HL-60 (cell line): ENCODE measurements at regions not wholly inside any gene's neighbourhood (a gene's known extent, or its start where the extent isn't known, plus 50 kb on each side); places are given as distances from the start of the nearest gene placed in this dataset.

Experiments
- GABPA ChIP-seq: IDR thresholded peaks from 2 replicates; pipeline ENCODE4 v1.6.1; 2012; ENCODE audit warnings: low read depth
- POLR2AphosphoS5 ChIP-seq: IDR thresholded peaks from 2 replicates; pipeline ENCODE4 v1.6.1; 2012; ENCODE audit warnings: low read depth
- TF ChIP-seq, protein P1 (sequence below): IDR thresholded peaks from one replicate; pipeline ENCODE4 v1.5.1; 2011; ENCODE audit warnings: low read length, control low read depth, inconsistent platforms; ENCODE audit not compliant: insufficient read depth

DNA sequence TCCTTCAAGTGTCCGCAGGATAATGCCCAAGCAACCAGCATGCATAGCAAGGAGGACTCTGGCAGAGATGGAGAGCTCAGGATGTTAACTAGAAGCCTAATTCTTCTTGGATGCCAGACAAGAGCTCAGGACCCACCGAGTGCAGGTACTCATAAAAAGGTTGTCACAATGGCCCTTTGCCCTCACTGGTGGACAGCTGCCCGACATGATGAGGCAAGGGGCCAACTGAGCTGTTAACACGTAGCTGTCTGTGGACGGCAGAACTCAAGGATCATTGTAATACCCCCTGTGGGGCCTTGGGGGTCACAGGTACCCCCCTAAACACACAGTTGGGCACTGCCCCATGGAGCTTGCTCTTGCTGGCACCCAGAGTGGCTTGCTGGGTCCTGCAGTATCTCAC is 393.7 kb downstream of the PIK3C3 start:
- TF ChIP-seq, protein P1, sequence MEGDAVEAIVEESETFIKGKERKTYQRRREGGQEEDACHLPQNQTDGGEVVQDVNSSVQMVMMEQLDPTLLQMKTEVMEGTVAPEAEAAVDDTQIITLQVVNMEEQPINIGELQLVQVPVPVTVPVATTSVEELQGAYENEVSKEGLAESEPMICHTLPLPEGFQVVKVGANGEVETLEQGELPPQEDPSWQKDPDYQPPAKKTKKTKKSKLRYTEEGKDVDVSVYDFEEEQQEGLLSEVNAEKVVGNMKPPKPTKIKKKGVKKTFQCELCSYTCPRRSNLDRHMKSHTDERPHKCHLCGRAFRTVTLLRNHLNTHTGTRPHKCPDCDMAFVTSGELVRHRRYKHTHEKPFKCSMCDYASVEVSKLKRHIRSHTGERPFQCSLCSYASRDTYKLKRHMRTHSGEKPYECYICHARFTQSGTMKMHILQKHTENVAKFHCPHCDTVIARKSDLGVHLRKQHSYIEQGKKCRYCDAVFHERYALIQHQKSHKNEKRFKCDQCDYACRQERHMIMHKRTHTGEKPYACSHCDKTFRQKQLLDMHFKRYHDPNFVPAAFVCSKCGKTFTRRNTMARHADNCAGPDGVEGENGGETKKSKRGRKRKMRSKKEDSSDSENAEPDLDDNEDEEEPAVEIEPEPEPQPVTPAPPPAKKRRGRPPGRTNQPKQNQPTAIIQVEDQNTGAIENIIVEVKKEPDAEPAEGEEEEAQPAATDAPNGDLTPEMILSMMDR = no peak
- no peak for TF ChIP-seq GABPA
- no peak for TF ChIP-seq POLR2AphosphoS5
